ENCODE measurements at regions not wholly inside any gene's neighbourhood (a gene's known extent, or its start where the extent isn't known, plus 50 kb on each side); places are given as distances from the start of the nearest gene placed in this dataset.

GRCh38 chr2:237213315-237214022 lies 127.8 kb downstream of the COPS8 start:
- Histone ChIP-seq H3K4me3 (no peak overlapping the region), H3K36me3 (ENCODE audit: low read depth) (no peaks in the 10 kb centered on the region), H3K4me1 (ENCODE audit: low read depth) (no peaks in the 10 kb centered on the region), H3K9me3 (no peaks in the 10 kb centered on the region)
- ATAC-seq, result peak; percentile 55
- DNase-seq, result peak in 1 of 3 donors; percentile 66
- intact Hi-C loops (cut with DNase I, micrococcal nuclease), result no loop called here
- no peak for TF ChIP-seq CTCF (IDR thresholded peaks at IDR 0.05)

GRCh38 chr2:237214030-237214675 lies 128.5 kb downstream of the COPS8 start:
- H3K9me3 ChIP-seq, result no peaks in the 10 kb centered on the region
- no peak overlapping the region for H3K4me3 ChIP-seq
- ATAC-seq (no peak), DNase-seq (no peak)
- intact Hi-C loops (cut with DNase I, micrococcal nuclease), result no loop called here
- no peaks in the 10 kb centered on the region for H3K4me1 ChIP-seq (ENCODE audit: low read depth)
- TF ChIP-seq CTCF (IDR thresholded peaks at IDR 0.05), result no peak
- no peaks in the 10 kb centered on the region for H3K36me3 ChIP-seq (ENCODE audit: low read depth)

GRCh38 chr2:237214963-237215362 lies 129.3 kb downstream of the COPS8 start:
- no peak for DNase-seq
- intact Hi-C loops (cut with DNase I, micrococcal nuclease), result no loop called here
- H3K9me3 ChIP-seq, result no peaks in the 10 kb centered on the region
- no peak for TF ChIP-seq CTCF (IDR thresholded peaks at IDR 0.05)
- no peaks in the 10 kb centered on the region for H3K4me1 ChIP-seq (ENCODE audit: low read depth)
- H3K36me3 ChIP-seq (ENCODE audit: low read depth), result no peaks in the 10 kb centered on the region
- H3K4me3 ChIP-seq, result no peak overlapping the region
- ATAC-seq, result no peak

- ATAC-seq (no peak), DNase-seq (no peak)
- Histone ChIP-seq H3K4me3 (no peak overlapping the region), H3K4me1 (ENCODE audit: low read depth) (no peaks in the 10 kb centered on the region), H3K9me3 (no peaks in the 10 kb centered on the region), H3K36me3 (ENCODE audit: low read depth) (no peaks in the 10 kb centered on the region)
- TF ChIP-seq CTCF (IDR thresholded peaks at IDR 0.05), result no peak
- intact Hi-C loops (cut with DNase I, micrococcal nuclease), result no loop called here
These were observed 132.4 kb downstream of the COPS8 start for GRCh38 chr2:237217995-237218616.

GRCh38 chr2:237218756-237219155 lies 133.1 kb downstream of the COPS8 start:
- ATAC-seq (no peak), DNase-seq (no peak)
- H3K36me3 ChIP-seq (ENCODE audit: low read depth), result no peaks in the 10 kb centered on the region
- no peak for TF ChIP-seq CTCF (IDR thresholded peaks at IDR 0.05)
- H3K9me3 ChIP-seq, result no peaks in the 10 kb centered on the region
- H3K4me3 ChIP-seq, result no peak overlapping the region
- intact Hi-C loops (cut with DNase I, micrococcal nuclease), result no loop called here
- no peaks in the 10 kb centered on the region for H3K4me1 ChIP-seq (ENCODE audit: low read depth)
